GM12878 (cell line): ENCODE measurements at regions not wholly inside any gene's neighbourhood (a gene's known extent, or its start where the extent isn't known, plus 50 kb on each side); places are given as distances from the start of the nearest gene placed in this dataset.

ENCODE experiments used
- ATAC-seq: fragments of 200-7000 bp; cut with Tn5 transposase; 3 replicates; pipeline ENCODE4 v1.9.1; 2020; ENCODE audit warnings: mild to moderate bottlenecking, moderate library complexity
- BruUV-seq: library from RNA; stranded (reverse); fragments of 400-500 nt; replicated peaks from 2 replicates; lab custom pipeline; 2021; lab: Mats Ljungman, UMichigan
- CTCF ChIA-PET: fragments of 300-600 bp; sonication (Branson Sonifier 250); formaldehyde crosslinking; extraction: SDS; loops from one replicate; lab custom pipeline; 2021; ENCODE audit warnings: inconsistent platforms; lab: Yijun Ruan, JAX
- POLR2A ChIA-PET: fragments of 350-600 bp; formaldehyde crosslinking; extraction: SDS; loops from one replicate; lab custom pipeline; 2021; ENCODE audit warnings: inconsistent platforms; lab: Charles Lee
- RAD21 ChIA-PET: fragments of 300-600 bp; sonication (Branson Sonifier 250); formaldehyde crosslinking; loops from one replicate; lab custom pipeline; 2023; ENCODE audit warnings: antibody characterized with exemption; ENCODE audit not compliant: unreplicated experiment; lab: Charles Lee
- SMC1A ChIA-PET: fragments of 300-600 bp; sonication (Branson Sonifier 250); formaldehyde crosslinking; loops from one replicate; lab custom pipeline; 2023; ENCODE audit not compliant: unreplicated experiment, uncharacterized antibody; lab: Charles Lee
- DNase-seq: peaks from one replicate; pipeline ENCODE4 v3.0.0-alpha.2; 2011; ENCODE audit warnings: low read depth, low spot score
- FAIRE-seq: peaks from 3 replicates; lab custom pipeline; 2011; peaks lifted over from hg19 to GRCh38; lab: Jason Lieb, UNC
- H2AFZ ChIP-seq: 2 replicates; pipeline ENCODE4 v1.6.0; 2011; ENCODE audit warnings: low read depth, low read length, control low read depth; ENCODE audit not compliant: control insufficient read depth
- H3K27ac ChIP-seq: 2 replicates; pipeline ENCODE4 v1.5.1; 2011; ENCODE audit warnings: control low read depth; ENCODE audit not compliant: control insufficient read depth, insufficient read depth
- H3K27me3 ChIP-seq, 2 experiments: replicated peaks in 1 of 2; 2 replicates each; pipeline versions ENCODE4 v1.6.0 to v1.6.1; 2011; ENCODE audit warnings: low read length in 1 of 2; ENCODE audit not compliant: control insufficient read depth in 2 of 2, insufficient read depth in 2 of 2
- H3K36me3 ChIP-seq, 2 experiments: 2 replicates each; pipeline ENCODE4 v1.5.1; 2011; ENCODE audit warnings: low read length in 1 of 2; ENCODE audit not compliant: control insufficient read depth in 2 of 2, insufficient read depth in 2 of 2
- H3K4me1 ChIP-seq: 2 replicates; pipeline ENCODE4 v1.6.1; 2011; ENCODE audit warnings: mild to moderate bottlenecking, low read length, moderate library complexity, mixed read lengths; ENCODE audit not compliant: control insufficient read depth, insufficient read depth
- H3K4me2 ChIP-seq: 2 replicates; pipeline ENCODE4 v1.6.0; 2011; ENCODE audit warnings: control low read depth; ENCODE audit not compliant: control insufficient read depth, insufficient read depth
- H3K4me3 ChIP-seq: fragments of 200-600 bp; sonication (generic); 2 replicates; pipeline ENCODE4 v1.5.1; 2016
- H3K79me2 ChIP-seq: 2 replicates; pipeline ENCODE4 v1.6.0; 2011; ENCODE audit warnings: low read length; ENCODE audit not compliant: control insufficient read depth, insufficient read depth
- H3K9ac ChIP-seq: 2 replicates; pipeline ENCODE4 v1.8.0; 2011; ENCODE audit warnings: low read length, control low read depth, mixed read lengths; ENCODE audit not compliant: control insufficient read depth, insufficient read depth
- H3K9me3 ChIP-seq: replicated peaks from 3 replicates; pipeline ENCODE4 v1.5.1; 2011; ENCODE audit warnings: mild to moderate bottlenecking, low read length; ENCODE audit not compliant: control insufficient read depth, insufficient read depth
- H4K20me1 ChIP-seq: 2 replicates; pipeline ENCODE4 v1.6.0; 2011; ENCODE audit not compliant: control insufficient read depth, insufficient read depth
- ATF2 ChIP-seq: IDR thresholded peaks from 2 replicates; pipeline ENCODE4 v1.6.1; 2012; ENCODE audit warnings: low read length, inconsistent platforms
- BCL11A ChIP-seq: IDR thresholded peaks from 2 replicates; pipeline ENCODE4 v1.6.1; 2011; ENCODE audit warnings: low read depth, low read length
- BHLHE40 ChIP-seq, 2 experiments: fragments of 450-650 bp in 1 of 2; IDR thresholded peaks; 2 replicates each; pipeline ENCODE4 v1.6.1; 2011 to 2017; ENCODE audit warnings: low read depth in 2 of 2, borderline replicate concordance in 1 of 2, improper control_type of control experiment in 1 of 2, low read length in 1 of 2, mild to moderate bottlenecking in 1 of 2
- BRCA1 ChIP-seq: IDR thresholded peaks from 2 replicates; pipeline ENCODE4 v1.6.1; 2011; ENCODE audit warnings: low read depth, low read length, improper control_type of control experiment
- FOS ChIP-seq: IDR thresholded peaks from 3 replicates; pipeline ENCODE4 v1.6.1; 2011; ENCODE audit warnings: borderline replicate concordance; ENCODE audit not compliant: insufficient read length; ENCODE audit errors: extremely low read depth
- HDGF ChIP-seq: fragments of 450-650 bp; IDR thresholded peaks from 2 replicates; pipeline ENCODE4 v1.6.1; 2016; ENCODE audit warnings: antibody characterized with exemption
- JUND ChIP-seq: IDR thresholded peaks from 2 replicates; pipeline ENCODE4 v1.6.1; 2012; ENCODE audit warnings: low read depth, mild to moderate bottlenecking, low read length, improper control_type of control experiment, moderate library complexity
- MTA3 ChIP-seq: IDR thresholded peaks from 2 replicates; pipeline ENCODE4 v1.6.1; 2012; ENCODE audit warnings: low read length, inconsistent platforms, borderline replicate concordance
- NR2C2 ChIP-seq: IDR thresholded peaks from 2 replicates; pipeline ENCODE4 v1.6.1; 2011; ENCODE audit warnings: borderline replicate concordance, low read depth; ENCODE audit not compliant: control insufficient read depth, insufficient read length
- RB1 ChIP-seq: fragments of 450-650 bp; formaldehyde crosslinking; IDR thresholded peaks from 2 replicates; pipeline ENCODE4 v1.6.1; 2017; ENCODE audit warnings: mild to moderate bottlenecking, borderline replicate concordance
- RCOR1 ChIP-seq: conservative IDR thresholded peaks from 2 replicates; pipeline ENCODE4 v1.6.1; 2012; ENCODE audit warnings: low read depth, low read length, improper control_type of control experiment
- SMAD1 ChIP-seq: fragments of 450-650 bp; IDR thresholded peaks from 2 replicates; pipeline ENCODE4 v1.6.1; 2018; ENCODE audit warnings: mild to moderate bottlenecking, low read depth; ENCODE audit not compliant: partially characterized antibody
- TAF1 ChIP-seq: IDR thresholded peaks from 2 replicates; pipeline ENCODE4 v1.6.1; 2011; ENCODE audit warnings: mild to moderate bottlenecking, low read depth, low read length, borderline replicate concordance
- TCF12 ChIP-seq: IDR thresholded peaks from 2 replicates; pipeline ENCODE4 v1.6.1; 2011; ENCODE audit warnings: low read depth, mild to moderate bottlenecking, low read length
- ZSCAN29 ChIP-seq: fragments of 450-650 bp; IDR thresholded peaks from 2 replicates; pipeline ENCODE4 v1.6.1; 2017; ENCODE audit warnings: mild to moderate bottlenecking, moderate library complexity
- ZZZ3 ChIP-seq: IDR thresholded peaks from 2 replicates; pipeline ENCODE4 v1.6.1; 2011; ENCODE audit warnings: low read depth; ENCODE audit not compliant: control insufficient read depth, insufficient read length
- WGBS: methylation state at CpG from one replicate; pipeline ENCODE4 v1.1.6; 2016; ENCODE audit warnings: low lambda C conversion rate; ENCODE audit not compliant: insufficient replicate concordance, insufficient coverage; ENCODE audit errors: missing lambda C conversion rate; 5-methylcytosine and 5-hydroxymethylcytosine counted together
- in situ Hi-C: fragments of 300-500 bp; cut with MboI; formaldehyde crosslinking; loops from 9 replicates; pipeline ENCODE4 v1.14.3; 2018; ENCODE audit warnings: mixed read lengths
- intact Hi-C: fragments of 100-400 bp; cut with micrococcal nuclease; formaldehyde crosslinking; loops from one replicate; pipeline ENCODE4 v1.14.2; 2022; ENCODE audit not compliant: unreplicated experiment
- TF ChIP-seq, protein P1 (sequence below): fragments of 450-650 bp; conservative IDR thresholded peaks from 2 replicates; pipeline ENCODE4 v1.6.1; 2017; ENCODE audit warnings: mild to moderate bottlenecking, moderate library complexity
- TF ChIP-seq, protein P2 (sequence below): fragments of 450-650 bp; formaldehyde crosslinking; IDR thresholded peaks from 2 replicates; pipeline ENCODE4 v1.4.0; 2022; ENCODE audit warnings: mild to moderate bottlenecking, moderate library complexity

GRCh38 chr13:34776390-34776981 lies 165.6 kb upstream of the NBEA start:
- Histone ChIP-seq H3K36me3 (no peaks in the 10 kb centered on the region), H2AFZ (no peak overlapping the region), H3K9me3 (no peaks in the 10 kb centered on the region), H3K4me3 (no peak overlapping the region), H3K9ac (no peak overlapping the region), H3K4me1 (no peaks in the 10 kb centered on the region), H3K4me2 (no peak overlapping the region), H3K27me3 (no peaks in the 10 kb centered on the region), H3K79me2 (no peaks in the 10 kb centered on the region), H3K27ac (no peak overlapping the region), H4K20me1 (no peaks in the 10 kb centered on the region)
- no TSS peak for BruUV-seq
- no peak for FAIRE-seq
- 45% methylated on average over 2 of the region's 2 CpGs for WGBS
- in situ Hi-C loops: loop anchor here (5.0 kb wide), 1 partner anchor 49 kb away; no protein-coding TSS in a partner anchor
- RAD21 ChIA-PET: interaction anchor here (0.8 kb wide), 1 partner anchor 375 kb away, joined by 3 read pairs; no protein-coding TSS in a partner anchor
- intact Hi-C loops: no loop called here
- SMC1A ChIA-PET: interaction anchor here (0.6 to 1.2 kb wide), 2 partner anchors 25 to 29 kb away, joined by 4 read pairs; no protein-coding TSS in a partner anchor
- CTCF ChIA-PET: no interaction called here
- no peak for ATAC-seq
- DNase-seq: no peak
- POLR2A ChIA-PET: interaction anchor here (0.7 kb wide), 1 partner anchor 266 kb away, joined by 5 read pairs; no protein-coding TSS in a partner anchor
- TF ChIP-seq HDGF (no peak), BCL11A (no peak), ATF2 (no peak), SMAD1 (no peak), BHLHE40 (IDR thresholded peaks at IDR 0.05; ENCODE audit: borderline replicate concordance in 1 of 2, low read depth in 2 of 2, low read length in 1 of 2) (no peak), NR2C2 (no peak), TAF1 (no peak), RCOR1 (no peak), TCF12 (no peak), RB1 (no peak), ZSCAN29 (no peak), FOS (no peak), JUND (no peak), BRCA1 (no peak), ZZZ3 (no peak), MTA3 (no peak)
- TF ChIP-seq, protein P1, sequence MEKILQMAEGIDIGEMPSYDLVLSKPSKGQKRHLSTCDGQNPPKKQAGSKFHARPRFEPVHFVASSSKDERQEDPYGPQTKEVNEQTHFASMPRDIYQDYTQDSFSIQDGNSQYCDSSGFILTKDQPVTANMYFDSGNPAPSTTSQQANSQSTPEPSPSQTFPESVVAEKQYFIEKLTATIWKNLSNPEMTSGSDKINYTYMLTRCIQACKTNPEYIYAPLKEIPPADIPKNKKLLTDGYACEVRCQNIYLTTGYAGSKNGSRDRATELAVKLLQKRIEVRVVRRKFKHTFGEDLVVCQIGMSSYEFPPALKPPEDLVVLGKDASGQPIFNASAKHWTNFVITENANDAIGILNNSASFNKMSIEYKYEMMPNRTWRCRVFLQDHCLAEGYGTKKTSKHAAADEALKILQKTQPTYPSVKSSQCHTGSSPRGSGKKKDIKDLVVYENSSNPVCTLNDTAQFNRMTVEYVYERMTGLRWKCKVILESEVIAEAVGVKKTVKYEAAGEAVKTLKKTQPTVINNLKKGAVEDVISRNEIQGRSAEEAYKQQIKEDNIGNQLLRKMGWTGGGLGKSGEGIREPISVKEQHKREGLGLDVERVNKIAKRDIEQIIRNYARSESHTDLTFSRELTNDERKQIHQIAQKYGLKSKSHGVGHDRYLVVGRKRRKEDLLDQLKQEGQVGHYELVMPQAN: no peak
- TF ChIP-seq, protein P2, sequence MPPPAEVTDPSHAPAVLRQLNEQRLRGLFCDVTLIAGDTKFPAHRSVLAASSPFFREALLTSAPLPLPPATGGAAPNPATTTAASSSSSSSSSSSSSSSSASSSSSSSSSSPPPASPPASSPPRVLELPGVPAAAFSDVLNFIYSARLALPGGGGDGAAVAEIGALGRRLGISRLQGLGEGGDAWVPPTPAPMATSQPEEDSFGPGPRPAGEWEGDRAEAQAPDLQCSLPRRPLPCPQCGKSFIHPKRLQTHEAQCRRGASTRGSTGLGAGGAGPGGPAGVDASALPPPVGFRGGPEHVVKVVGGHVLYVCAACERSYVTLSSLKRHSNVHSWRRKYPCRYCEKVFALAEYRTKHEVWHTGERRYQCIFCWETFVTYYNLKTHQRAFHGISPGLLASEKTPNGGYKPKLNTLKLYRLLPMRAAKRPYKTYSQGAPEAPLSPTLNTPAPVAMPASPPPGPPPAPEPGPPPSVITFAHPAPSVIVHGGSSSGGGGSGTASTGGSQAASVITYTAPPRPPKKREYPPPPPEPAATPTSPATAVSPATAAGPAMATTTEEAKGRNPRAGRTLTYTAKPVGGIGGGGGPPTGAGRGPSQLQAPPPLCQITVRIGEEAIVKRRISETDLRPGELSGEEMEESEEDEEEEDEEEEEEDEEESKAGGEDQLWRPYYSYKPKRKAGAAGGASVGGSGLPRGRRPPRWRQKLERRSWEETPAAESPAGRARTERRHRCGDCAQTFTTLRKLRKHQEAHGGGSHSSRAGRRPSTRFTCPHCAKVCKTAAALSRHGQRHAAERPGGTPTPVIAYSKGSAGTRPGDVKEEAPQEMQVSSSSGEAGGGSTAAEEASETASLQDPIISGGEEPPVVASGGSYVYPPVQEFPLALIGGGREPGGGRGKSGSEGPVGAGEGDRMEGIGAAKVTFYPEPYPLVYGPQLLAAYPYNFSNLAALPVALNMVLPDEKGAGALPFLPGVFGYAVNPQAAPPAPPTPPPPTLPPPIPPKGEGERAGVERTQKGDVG (CRISPR knock-in tag): no peak
